NCI-H128 (cell line): ENCODE measurements at regions not wholly inside any gene's neighbourhood (a gene's known extent, or its start where the extent isn't known, plus 50 kb on each side); places are given as distances from the start of the nearest gene placed in this dataset.
"Not testable (repeated sequence)": the region's sequence is repeated elsewhere in the genome, so short reads cannot be mapped to it uniquely, and the experiment has no call there.

Source experiments
- DNase-seq: peaks from one replicate; lab custom pipeline; 2025; ENCODE audit not compliant: unreplicated experiment; lab: John Stamatoyannopoulos, UW

DNA sequence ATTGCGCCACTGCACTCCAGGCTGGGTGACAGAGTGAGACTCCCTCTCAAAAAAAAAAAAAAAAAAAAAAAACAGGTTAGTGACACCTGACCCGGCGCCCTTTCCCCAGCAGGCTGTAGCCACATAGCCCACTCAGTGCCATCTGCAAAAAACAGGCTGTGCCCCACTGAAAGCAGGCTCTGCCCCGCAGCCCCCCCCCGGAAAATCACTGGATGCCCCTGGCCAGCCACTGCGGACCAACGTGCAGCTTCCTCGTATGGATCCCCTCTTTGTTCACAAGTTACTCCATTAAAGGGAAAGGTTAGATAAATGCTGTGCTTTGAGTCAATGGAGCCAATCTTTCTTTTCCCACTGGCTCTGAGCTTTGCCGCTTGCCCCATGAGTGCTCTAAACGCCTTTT, 660.3 kb downstream of the TBC1D22A start:
- DNase-seq, result no peak

DNA sequence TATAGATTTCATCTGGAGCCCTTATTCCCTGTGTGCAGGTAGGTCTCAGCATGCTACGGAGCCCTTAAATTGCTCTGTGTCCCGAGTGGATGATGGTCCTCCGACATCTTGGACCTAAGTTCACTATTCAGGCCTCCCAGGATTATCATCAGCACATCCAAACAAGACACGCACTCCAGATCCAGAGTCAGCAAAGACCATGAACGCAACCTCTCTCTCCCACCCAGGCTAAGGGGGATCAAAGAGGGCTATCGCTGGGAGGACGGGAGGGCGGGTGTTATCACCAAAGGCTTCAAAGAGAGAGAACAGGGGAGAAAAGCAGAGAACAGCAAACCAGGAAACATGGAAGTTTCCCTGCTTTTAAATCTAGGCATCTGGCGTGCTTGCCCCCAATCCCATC, 659.4 kb downstream of the TBC1D22A start:
- no peak for DNase-seq

GRCh38 chr22:47420211-47420610, 657.8 kb downstream of the TBC1D22A start:
- no peak for DNase-seq

GRCh38 chr22:47419239-47419638, 656.8 kb downstream of the TBC1D22A start:
- DNase-seq, result no peak

GRCh38 chr22:47417699-47418098, 655.2 kb downstream of the TBC1D22A start:
- DNase-seq, result no peak

DNA sequence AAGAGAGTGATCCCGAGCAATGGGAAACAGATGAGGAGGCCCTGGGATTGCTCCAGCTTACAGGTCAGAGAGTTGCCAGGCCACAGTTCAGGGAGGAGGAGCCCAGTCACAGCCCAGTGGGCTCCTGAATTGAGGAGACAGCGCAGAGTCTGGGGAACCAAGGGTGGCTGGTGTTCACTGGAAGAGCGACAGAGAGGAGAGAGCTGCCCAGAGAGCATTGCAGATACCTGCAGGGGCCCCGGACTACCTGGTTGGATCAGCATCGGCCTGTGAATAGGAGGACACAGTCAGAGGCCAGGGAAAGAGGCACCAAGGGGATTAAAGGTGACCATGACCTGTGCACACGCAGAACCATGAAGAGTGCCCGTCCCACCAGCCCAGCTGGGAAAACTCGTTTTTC, 648.6 kb downstream of the TBC1D22A start:
- no peak for DNase-seq

DNA sequence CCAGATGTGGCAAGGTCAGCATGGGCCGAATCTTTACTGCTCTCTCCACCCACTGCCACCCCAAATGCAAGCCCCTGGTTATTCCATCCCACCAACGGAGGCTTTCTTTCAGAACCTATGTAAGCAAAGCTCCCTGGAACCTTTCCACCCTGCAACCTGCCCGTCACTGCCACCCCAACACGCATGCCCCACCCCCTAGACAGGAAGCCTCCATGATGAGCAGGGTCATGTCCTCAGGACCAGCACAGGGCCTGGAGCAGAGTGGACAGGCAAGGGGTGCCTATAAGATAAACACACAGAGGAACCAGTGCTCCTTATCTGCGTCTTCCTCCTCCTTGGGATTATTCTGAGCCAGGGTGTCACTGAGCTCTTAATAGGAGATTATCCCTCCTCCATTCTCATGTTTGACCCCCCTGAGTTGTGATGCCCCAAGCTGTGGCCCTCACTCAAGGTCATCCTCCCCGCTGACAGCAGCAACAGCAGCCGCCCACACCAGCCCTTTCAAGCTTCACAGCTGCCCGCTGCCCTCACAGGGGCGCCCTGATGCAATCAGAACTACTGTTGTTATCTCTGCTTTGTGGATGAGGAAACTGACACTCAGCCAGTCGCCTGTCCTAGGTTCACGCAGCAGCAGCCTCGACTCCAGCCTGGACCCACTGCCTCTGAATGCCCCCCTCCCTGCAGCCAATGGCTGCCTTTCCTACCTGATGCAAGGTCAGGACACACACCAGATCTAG, 647.3 kb downstream of the TBC1D22A start:
- DNase-seq, result no peak

DNA sequence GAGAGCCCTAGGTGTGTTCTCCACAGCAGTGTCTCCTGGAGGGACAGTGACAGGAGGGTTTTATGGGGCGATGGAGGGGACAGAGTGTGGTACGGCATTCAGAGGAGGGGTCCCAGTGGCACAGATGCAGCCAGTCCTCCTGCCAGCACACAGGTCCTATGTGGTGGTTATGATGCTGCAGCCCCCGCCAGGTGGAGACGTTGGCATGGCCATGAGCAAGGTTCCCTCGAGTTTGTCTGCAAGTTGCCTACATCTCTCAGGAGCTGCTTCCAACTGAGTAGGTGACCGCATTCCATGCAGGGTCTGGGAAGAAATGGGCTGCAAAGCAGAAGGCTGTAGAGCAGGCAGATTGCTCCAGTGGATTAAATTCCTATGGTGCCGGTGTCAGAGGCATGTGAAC, 646.0 kb downstream of the TBC1D22A start:
- no peak for DNase-seq

DNA sequence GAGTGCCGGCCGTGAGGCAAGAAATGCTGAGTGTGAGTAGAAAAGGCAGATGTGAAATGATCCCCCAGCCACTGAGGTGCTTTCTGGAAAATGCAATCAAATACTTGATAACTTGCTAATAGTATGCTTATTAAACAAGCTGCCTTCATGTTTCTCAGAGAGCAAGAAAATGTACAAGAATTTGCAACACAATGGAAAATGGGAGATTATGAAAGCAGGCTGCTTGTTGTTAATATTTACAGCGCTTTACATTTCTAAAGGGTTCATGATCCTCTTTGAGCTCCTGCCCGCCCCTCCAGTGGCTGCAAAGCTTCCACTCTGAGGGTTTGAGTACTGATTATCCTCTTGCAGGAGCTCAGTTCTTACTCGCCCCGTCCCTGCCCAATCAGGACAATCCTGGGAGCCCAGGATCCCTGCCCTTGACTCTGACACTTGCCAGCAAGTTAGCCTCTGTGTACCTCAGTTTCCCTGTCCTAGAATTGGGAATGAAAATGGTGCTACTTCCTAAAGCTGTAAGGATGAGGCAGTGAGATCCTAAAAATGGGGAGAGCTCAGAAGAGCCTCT, 645.1 kb downstream of the TBC1D22A start:
- DNase-seq, result no peak

GRCh38 chr22:47406896-47407295, 644.4 kb downstream of the TBC1D22A start:
- no peak for DNase-seq

- no peak for DNase-seq
These were observed 643.9 kb downstream of the TBC1D22A start for GRCh38 chr22:47406180-47406834.

DNA sequence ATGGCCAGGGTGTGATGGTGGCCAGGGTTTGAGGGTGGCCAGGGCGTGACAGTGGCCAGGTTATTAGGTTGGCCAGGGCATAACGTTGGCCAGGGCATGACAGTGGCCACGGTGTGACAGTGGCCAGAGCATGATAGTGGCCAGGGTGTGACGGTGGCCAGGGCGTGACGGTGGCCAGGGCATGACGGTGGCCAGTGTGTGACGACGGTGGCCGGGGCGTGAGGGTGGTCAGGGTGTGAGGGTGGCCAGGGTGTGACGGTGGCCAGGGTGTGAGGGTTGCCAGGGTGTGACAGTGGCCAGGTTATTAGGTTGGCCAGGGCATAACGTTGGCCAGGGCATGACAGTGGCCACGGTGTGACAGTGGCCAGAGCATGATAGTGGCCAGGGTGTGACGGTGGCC, 642.8 kb downstream of the TBC1D22A start:
- DNase-seq, result not testable (repeated sequence)

DNA sequence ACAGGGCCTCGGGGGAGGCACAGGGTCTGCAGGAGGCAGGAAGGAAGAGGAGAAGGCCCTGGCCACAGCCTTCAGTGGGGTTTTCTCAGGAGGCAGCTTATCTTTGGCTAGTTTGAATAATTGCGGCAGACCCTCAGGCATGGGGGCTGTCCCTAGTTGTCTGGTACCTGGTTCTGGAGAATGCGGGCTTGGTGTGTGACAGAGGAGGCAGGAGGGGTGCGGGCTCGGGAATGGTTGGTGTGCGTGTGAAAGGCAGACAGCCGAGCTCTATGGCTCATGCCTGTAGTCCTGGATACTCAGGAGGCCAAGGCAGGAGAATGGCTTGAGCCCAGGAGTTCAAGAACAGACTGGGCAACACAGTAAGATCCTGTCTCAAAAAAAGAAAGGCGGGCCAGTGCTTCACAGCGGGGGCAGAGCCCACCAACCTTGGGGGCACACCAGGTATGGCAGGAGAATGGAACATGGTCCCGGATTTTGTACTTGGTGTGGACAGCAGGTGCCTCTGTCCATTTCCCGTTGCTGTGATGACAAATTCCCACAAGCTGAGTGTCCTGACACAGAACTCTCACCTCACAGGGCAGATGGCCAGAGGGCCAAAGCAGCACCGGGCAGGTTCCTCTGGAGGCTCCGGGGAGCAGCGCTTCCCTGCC, 640.6 kb downstream of the TBC1D22A start:
- DNase-seq, result no peak

GRCh38 chr22:47401976-47402770, 639.7 kb downstream of the TBC1D22A start:
- DNase-seq, result no peak

DNA sequence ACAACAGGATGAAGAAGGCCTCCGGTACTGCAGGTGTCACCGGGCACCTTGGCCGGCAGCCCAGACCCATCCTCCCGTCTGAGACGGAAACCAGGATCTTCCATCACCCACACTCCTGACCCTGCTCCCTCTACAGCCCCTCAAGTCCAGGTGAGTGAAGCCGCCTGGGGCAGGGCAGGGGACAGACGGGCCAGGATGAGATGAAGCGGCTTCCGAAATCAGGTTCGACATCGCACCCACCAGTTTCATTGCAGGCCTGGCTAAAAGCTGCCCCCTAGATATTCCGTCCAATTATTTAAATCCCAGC, 639.1 kb downstream of the TBC1D22A start:
- no peak for DNase-seq

GRCh38 chr22:47400701-47401591, 638.5 kb downstream of the TBC1D22A start:
- DNase-seq, result no peak

DNA sequence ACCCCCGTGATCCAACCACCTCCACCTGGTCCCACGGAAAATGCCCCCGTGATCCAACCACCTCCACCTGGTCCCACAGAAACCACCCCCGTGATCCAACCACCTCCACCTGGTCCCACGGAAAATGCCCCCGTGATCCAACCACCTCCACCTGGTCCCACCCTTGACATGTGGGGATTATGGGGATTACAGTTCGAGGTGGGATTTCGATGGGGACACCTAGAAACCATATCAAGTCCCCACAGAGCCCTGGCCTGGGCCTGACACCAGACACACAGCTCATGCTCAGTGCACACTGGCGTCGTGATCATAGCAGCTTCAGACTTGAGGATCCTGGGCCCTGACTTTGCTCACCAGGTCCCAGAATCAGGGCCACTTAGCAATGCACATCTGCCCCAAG, 637.7 kb downstream of the TBC1D22A start:
- not testable (repeated sequence) for DNase-seq

DNA sequence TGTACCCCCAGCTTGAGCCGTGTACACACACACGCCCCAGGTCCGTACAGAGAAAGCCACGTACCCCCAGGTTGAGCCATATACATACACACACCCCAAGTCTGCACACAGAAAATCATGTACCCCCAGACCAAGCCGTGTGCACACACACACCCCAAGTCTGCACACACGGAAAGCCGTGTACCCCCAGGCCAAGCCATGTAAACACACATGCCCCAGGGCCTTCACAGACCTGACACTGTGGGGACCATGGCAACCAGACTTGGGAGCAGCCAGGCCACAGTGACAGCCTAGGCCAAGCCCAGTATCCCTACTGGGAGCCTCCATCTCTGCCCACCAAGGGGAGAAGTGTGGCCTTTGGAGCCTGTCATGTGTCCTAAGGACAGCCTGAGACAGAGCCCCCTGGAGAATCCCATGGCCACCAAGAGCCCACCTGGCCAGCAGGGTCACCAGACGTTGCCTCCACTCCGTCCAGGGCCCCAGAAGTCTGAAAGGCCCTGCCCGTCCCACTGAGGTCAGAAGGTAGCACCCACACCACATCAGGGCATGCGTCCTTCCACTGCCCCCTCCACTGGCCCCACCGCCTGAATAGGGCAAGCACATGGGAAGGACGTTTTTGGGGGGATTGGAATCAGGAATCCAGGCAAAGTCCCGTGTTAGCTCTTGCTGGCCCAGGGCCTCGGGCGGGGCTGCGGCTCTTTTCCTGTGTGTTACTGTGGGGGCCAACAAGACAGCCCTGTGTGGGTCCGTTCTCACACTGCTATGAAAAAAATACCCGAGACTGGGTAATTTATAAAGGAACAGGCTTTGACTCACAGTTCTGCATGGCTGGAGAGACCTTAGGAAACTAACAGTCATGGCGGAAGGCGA, 636.7 kb downstream of the TBC1D22A start:
- no peak for DNase-seq

- no peak for DNase-seq
These were observed 636.0 kb downstream of the TBC1D22A start for GRCh38 chr22:47398491-47398890.
